HG03139 (cell line): ENCODE measurements at regions not wholly inside any gene's neighbourhood (a gene's known extent, or its start where the extent isn't known, plus 50 kb on each side); places are given as distances from the start of the nearest gene placed in this dataset.
"Not testable (repeated sequence)": the region's sequence is repeated elsewhere in the genome, so short reads cannot be mapped to it uniquely, and the experiment has no call there.

Experiments
- ATAC-seq: cut with Tn5 transposase; IDR thresholded peaks from one replicate; pipeline ENCODE4 v1.9.1; 2021; ENCODE audit not compliant: unreplicated experiment

DNA sequence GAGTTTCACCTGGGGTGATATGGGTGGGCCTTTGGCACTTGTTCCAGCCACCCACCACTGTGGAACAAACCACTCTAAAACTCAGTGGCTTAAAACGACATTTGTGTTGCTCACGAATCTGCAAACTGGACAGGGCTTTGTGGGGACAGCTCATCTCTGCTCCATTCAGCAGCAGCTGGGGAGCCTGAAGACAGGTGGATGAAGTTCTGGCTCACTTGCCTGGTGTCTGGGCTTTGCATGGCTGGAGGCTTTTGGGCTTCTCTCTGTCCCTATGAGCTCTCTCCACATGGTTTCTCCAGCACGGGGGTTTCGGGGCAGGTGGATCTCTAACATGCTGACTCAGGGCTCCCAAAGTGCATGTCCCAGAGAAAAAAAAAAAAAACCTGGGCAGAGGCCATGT is 93.0 kb upstream of the GLI2 start:
- no peak for ATAC-seq

DNA sequence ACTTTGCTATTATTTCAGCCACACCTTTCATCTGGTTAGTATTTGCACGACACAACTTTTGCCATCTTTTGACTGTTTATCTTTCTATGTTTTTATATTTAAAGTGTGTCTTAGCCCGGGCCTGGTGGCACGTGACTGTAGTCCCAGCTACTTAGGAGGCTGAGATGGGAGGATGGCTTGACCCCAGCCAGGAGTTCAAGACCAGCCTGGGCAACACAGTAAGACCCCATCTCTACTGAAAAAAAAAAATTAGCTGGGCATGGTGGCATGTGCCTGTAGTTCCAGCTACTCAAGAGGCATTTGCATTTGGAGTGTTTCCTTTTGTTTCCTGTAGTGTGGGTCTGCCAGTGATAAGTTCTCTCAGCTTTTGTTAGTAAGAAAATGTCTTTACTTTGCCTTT is 88.7 kb upstream of the GLI2 start:
- no peak for ATAC-seq

- no peak for ATAC-seq
These were observed 88.2 kb upstream of the GLI2 start for GRCh38 chr2:120647487-120647886.

DNA sequence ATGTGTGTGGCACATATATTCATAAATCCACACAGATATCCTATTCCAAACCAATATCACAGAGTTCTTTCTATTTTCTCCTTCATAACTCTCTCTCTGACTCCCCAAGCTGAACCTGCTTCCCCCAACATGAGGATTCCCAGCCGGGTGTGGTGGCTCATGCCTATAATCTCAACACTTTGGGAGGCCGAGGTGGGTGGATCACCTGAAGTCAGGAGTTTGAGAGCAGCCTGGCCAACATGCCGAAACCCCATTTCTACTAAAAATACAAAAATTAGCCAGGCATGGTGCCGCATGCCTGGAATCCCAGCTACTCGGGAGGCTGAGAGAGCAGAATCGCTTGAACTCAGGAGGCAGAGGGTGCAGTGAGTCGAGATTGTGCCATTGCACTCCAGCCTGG is 86.3 kb upstream of the GLI2 start:
- not testable (repeated sequence) for ATAC-seq

DNA sequence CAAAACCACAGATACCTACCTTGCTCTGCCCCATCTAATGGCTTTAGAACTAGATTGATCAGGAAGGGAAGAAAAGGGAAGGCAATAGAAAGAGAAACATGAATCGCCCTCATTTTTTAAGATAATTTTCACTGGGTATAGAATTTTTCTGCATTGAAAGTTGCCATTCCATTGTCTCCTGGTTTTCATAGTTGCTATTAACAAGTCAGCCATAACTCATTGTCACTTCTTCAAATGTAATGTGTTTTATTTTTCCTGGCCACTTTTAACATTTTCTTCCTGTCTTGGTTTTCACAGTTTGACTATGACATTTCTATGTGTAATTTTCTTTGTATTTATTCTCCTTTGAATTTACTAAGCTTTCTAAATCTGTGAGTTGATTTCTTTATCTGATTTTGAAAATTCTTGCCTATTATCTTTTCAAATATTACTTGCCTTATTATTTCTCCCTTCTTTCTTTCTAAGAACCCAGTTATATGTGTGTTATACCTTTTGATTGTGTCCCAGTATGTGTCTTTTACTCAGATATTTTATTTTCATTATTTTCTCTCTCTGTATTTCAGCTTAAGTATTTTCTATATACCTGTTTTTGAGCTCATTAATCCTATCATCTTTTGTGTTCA is 85.5 kb upstream of the GLI2 start:
- no peak for ATAC-seq

DNA sequence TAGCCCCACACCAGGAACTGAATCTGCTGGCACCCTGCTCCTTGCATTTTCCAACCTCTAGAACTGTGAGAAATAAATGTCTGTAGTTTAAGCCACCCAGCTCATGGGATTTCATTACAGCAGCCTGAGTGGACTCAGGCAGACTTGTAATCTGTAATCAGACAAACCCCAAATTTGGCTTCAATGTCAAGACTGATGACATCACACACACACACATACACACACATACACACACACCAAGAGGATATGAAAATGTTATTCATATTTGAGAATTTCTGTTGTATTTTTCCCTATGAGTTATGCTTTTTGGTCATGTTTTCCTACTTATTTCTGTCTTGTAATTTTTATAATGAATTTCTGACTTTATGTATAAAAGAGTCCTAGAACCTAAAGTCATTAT is 83.8 kb upstream of the GLI2 start:
- ATAC-seq: no peak

GRCh38 chr2:120653046-120653445 is 82.6 kb upstream of the GLI2 start:
- no peak for ATAC-seq

DNA sequence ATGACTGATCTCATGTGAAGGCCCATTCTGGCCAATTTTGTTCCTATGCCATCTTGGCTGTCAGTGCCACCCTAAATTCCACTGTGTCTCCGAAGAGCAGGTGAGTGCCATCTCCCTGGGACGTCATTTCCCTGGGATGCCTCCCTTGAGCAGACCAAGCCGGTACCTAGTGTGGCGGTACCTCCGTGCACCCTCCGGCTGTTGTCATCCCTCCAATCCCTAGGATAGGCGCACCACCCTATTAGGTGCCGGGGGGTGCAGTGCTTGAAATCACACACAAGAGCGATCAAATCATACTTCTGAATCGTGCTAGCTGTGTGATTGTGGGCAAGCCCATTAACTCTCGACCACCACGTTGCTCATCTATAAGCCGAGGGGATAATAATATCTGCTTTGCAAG is 81.8 kb upstream of the GLI2 start:
- no peak for ATAC-seq

DNA sequence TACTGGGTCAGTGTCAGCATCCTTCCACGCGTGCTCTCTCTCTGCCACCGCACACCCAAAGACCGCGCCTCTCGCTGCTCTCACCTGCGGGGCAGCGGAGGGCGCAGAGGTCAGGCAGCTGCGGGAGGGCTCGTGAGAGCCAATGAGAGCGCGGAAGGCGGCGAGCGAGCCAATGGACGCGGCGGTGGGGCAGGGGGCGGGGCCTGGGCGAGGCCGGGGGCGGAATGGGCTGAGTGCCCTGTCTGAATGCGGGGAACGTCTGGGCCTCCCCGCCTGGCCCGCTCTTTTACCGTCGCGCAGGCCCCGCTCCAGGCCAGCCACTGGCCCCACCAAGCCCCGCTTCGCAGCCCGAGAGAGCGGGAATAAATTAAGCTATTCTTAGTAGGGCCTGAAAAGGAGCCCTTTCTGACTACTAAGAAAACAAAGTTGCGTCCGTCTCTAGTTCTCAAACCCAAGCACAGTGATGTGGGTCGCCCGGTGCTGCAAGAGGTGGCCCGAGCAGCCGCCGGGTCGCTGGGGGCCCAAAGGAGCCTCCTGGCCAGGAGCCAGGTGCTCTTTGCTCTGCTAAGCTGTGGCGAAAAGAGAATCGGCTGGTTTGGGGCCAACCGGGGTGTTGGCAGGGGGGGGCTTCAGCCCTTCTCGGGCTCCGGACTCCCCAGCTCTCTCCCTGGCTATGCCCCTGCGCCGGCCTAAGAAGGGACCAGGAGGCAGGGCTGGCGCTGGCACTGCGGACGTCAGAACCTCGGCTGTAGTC is 81.1 kb upstream of the GLI2 start:
- ATAC-seq: no peak

GRCh38 chr2:120656273-120656950 is 79.3 kb upstream of the GLI2 start:
- ATAC-seq: no peak

DNA sequence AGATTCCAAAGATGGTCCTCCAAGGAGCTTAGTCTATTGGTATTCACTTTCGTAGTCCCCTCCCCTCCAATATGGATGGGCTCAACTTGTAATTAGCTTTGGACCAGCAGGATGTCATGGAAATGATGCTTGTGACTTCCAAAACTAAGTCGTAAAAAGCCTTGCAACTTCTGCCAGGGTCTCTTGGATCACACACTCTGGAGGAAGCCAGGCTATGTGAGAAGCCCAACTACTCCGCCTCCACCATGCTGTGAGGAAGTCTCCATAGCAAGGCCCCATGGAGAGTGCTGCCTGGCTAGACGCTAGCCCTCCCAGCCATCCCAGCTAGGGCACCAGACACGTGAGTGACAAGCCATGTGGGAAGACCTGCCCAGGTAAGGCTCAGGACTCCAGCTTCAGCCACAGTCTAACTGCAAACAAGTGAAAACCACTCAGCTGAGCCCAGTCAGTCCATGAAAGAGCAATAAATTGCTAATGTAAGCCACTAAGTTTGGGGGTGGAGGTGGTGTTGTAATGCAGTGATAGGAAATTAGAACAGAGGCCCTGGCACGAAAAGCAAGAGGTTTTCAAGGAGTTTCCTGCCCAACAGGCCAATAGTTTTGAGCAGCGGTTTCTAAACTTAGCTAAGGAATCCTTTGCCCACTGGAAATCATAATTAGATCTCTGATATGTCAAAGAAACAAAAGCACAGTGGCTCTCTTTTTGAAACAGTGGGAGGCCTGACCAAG is 77.5 kb upstream of the GLI2 start:
- ATAC-seq: no peak

DNA sequence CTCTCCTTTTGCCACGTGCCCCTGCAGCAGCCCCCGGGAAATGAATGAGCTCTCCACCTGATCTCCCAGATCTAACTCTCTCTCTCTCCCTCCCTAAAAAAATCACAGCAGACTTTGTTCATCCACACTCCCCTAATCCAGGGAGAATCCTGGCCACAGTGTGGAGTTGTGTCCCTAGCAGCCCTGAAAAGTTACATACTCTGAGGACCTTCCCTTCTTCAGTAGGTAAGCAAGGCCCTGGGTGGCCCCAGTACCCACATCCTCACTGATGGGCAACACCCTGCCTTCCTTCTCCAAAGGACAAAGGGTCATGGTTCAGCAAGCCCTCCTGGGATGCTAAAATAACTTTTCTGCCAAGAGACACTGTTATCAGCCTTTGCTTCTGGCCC is 76.9 kb upstream of the GLI2 start:
- ATAC-seq: no peak

DNA sequence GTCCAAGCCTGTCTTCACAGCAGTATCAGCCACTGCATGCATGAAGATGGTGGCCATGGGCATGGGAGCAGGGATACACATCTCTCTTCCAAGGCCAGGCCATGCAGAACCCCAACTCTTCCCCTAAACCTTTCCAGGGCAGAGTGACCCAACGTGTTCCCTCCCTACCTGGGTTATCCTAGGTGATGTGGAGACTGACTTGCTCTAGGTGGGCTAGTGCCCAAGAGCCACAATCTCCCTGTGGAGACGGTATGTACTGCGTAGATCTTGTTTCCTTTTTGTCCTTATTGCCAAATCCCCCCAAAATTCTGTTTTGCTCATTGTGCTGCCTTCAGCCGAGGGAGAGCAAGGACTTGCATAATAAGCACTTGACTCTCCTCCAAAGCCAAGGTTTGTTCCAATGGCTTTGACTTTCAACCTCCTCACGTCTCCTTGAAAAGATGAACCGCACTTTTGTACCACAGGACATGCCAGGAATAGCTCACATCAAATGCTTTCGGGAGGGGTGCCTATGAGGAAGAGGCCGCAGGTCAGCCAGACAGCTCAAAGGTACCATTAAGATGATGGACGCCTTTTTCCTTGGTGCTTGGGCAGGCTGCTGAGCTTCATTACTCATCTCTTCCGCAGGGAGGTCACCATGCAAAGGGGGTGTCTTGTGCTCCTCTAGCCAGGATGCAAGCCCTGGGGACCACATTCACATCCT is 76.2 kb upstream of the GLI2 start:
- no peak for ATAC-seq

DNA sequence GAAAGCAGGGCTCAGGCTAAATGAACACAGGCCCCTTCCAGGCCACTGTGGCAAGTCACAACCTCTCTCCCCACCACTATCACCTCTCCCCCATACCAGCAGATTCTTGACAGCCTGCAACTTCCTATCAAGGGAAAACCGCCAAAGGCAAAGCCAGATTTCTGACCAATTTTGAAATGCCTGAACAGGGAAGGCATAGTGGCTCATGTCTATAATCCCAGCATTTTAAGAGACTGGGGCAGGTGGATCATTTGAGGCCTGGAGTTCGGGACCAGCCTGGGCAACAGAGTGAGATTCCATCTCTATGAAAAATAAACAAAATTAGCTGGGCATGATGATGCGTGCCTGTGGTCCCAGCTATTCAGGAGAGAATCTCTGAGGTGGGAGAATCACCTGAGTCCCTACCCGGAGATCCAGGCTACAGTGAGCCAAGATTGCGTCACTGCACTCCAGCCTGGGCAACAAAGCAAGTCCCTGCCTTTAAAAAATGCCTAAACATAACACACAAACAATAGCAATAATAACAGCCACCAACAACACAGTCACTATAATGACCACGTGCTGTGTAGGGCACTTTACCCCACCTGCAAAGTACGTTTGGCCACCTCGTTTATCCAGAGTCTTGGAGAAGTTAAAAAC is 75.5 kb upstream of the GLI2 start:
- ATAC-seq: no peak

GRCh38 chr2:120660771-120661459 is 74.8 kb upstream of the GLI2 start:
- ATAC-seq: no peak

GRCh38 chr2:120661551-120661950 is 74.1 kb upstream of the GLI2 start:
- ATAC-seq: no peak

DNA sequence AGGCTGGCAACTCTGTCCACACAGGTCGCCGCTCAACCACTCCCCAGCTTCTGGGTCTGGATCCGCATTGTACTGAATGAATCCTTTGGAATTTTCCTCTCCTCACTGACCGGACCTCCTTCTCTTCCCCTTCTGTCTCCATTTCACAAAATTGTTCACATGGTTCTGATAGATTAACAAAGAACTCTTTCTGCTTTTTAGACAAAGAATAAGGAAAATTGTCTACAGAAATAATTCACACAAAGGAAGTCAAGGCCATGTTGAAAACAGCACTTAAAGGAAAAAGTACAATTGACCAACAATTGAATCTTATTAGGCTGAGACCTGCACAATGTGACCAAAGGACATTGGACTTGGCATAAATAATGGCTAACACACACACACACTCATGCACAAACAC is 73.6 kb upstream of the GLI2 start:
- ATAC-seq: no peak

DNA sequence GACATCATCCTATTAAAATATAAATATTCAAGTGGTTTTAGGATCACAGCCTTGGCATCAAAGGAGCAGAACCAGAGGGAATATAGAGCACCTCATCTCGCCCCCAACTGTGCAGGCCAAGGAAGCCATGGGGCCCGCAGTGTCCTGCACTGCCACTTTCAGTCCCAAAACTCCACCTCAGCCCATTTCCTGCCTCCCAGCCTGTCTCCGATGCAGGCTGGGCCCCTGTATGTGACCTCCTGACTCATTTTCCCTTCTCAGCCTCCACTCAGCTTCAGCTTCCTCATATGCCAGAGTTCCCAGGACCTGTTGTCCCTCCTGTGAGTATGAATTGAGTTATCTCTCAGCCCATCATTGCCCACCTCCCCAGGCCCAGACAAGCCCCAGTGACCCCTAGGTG is 72.9 kb upstream of the GLI2 start:
- ATAC-seq: no peak

- no peak for ATAC-seq
These were observed 69.2 kb upstream of the GLI2 start for GRCh38 chr2:120666433-120666832.

GRCh38 chr2:120667981-120668380 is 67.7 kb upstream of the GLI2 start:
- ATAC-seq: no peak
